ENCODE measurements at regions not wholly inside any gene's neighbourhood (a gene's known extent, or its start where the extent isn't known, plus 50 kb on each side); places are given as distances from the start of the nearest gene placed in this dataset.
"Not testable (repeated sequence)": the region's sequence is repeated elsewhere in the genome, so short reads cannot be mapped to it uniquely, and the experiment has no call there.

- H3K27ac ChIP-seq = no peak overlapping the region
- TF ChIP-seq CTCF (conservative IDR thresholded peaks at IDR 0.05) = no peak
These were observed 484.6 kb upstream of the PIK3R1 start for GRCh38 chr5:67730917-67731474.

GRCh38 chr5:67728326-67728890, 487.1 kb upstream of the PIK3R1 start:
- no peak overlapping the region for H3K27ac ChIP-seq
- no peak for TF ChIP-seq CTCF (conservative IDR thresholded peaks at IDR 0.05)

GRCh38 chr5:67725604-67726003, 490.0 kb upstream of the PIK3R1 start:
- TF ChIP-seq CTCF (conservative IDR thresholded peaks at IDR 0.05) = no peak
- no peak overlapping the region for H3K27ac ChIP-seq

- no peak for TF ChIP-seq CTCF (conservative IDR thresholded peaks at IDR 0.05)
These were observed 491.0 kb upstream of the PIK3R1 start for GRCh38 chr5:67724412-67725135.

GRCh38 chr5:67723873-67724272, 491.7 kb upstream of the PIK3R1 start:
- no peak for TF ChIP-seq CTCF (conservative IDR thresholded peaks at IDR 0.05)

More at GRCh38 chr5:67724412-67725135, 491.0 kb upstream of the PIK3R1 start:
- no peak overlapping the region for H3K27ac ChIP-seq

GRCh38 chr5:67722582-67722981, 493.0 kb upstream of the PIK3R1 start:
- not testable (repeated sequence) for H3K27ac ChIP-seq

More at GRCh38 chr5:67723873-67724272, 491.7 kb upstream of the PIK3R1 start:
- H3K27ac ChIP-seq = no peak overlapping the region

- H3K27ac ChIP-seq = no peak overlapping the region
- no peak for TF ChIP-seq CTCF (conservative IDR thresholded peaks at IDR 0.05)
These were observed 495.3 kb upstream of the PIK3R1 start for GRCh38 chr5:67720162-67720772.

All from VCaP (cell line).